Epithelial cell of esophagus (primary cell): ENCODE measurements at regions not wholly inside any gene's neighbourhood (a gene's known extent, or its start where the extent isn't known, plus 50 kb on each side); places are given as distances from the start of the nearest gene placed in this dataset.

Experiments used
- DNase-seq: peaks from one replicate; pipeline ENCODE4 v3.0.0; 2010; ENCODE audit warnings: low read depth
- H3K4me3 ChIP-seq: 2 replicates; pipeline ENCODE4 v1.5.1; 2011; ENCODE audit warnings: mild to moderate bottlenecking, low read length, control low read depth
- TF ChIP-seq, protein P1 (sequence below): IDR thresholded peaks from 2 replicates; pipeline ENCODE4 v1.5.1; 2011; ENCODE audit warnings: low read depth, mild to moderate bottlenecking, low read length, control low read depth, inconsistent platforms; ENCODE audit not compliant: insufficient read depth; ENCODE audit errors: missing control alignments

DNA sequence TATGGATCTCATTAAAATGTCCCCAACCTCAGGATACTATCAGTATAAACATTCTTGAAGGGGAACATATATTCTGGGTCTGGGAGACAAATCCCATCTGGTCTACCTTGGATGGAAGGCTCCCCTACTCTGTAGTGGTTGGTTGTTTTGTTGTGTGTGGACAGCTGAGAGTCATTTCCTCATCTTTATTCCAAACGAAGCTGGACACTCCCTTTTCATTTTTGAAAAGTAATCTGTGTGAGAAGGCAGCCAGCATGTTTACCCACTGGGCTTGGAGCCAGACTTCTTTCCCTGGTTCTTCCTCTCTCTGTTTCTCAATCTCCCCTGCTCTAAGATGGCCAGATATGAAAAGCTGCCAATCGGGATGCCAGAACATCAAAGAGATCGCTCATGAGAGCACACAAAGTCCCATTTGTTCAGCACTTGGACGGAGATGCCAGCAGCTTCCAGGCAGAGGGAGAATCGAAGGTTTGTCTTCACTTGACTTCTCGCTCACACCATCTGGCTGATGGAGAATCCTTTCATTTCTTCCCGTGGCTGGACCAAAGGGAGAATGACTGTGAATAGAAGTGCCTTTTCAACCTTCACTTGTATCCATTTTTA is 108.1 kb upstream of the AGR3 start:
- DNase-seq, result peak; percentile 95
- TF ChIP-seq, protein P1, sequence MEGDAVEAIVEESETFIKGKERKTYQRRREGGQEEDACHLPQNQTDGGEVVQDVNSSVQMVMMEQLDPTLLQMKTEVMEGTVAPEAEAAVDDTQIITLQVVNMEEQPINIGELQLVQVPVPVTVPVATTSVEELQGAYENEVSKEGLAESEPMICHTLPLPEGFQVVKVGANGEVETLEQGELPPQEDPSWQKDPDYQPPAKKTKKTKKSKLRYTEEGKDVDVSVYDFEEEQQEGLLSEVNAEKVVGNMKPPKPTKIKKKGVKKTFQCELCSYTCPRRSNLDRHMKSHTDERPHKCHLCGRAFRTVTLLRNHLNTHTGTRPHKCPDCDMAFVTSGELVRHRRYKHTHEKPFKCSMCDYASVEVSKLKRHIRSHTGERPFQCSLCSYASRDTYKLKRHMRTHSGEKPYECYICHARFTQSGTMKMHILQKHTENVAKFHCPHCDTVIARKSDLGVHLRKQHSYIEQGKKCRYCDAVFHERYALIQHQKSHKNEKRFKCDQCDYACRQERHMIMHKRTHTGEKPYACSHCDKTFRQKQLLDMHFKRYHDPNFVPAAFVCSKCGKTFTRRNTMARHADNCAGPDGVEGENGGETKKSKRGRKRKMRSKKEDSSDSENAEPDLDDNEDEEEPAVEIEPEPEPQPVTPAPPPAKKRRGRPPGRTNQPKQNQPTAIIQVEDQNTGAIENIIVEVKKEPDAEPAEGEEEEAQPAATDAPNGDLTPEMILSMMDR, result no peak
- H3K4me3 ChIP-seq, result no peak overlapping the region

DNA sequence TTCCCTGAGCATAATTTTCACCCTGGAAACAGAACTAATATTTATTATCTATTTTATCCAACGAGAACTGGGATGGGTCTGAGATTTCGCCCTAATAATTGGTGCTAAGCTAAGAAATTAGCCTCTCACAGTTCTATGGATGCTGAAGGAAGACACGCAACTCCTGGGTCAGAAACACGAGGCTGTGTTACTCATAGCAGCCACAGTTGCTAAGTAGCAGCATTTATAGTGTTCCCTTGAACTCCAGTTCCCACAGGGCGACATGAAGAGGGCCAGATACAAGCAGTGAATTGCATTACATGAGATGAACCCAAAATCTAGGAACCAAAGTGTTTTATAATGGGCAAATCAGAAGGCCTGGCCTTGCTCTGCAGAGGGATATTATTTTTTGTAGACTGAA is 109.8 kb upstream of the AGR3 start:
- TF ChIP-seq, protein P1, result no peak
- DNase-seq, result no peak
- no peak overlapping the region for H3K4me3 ChIP-seq

DNA sequence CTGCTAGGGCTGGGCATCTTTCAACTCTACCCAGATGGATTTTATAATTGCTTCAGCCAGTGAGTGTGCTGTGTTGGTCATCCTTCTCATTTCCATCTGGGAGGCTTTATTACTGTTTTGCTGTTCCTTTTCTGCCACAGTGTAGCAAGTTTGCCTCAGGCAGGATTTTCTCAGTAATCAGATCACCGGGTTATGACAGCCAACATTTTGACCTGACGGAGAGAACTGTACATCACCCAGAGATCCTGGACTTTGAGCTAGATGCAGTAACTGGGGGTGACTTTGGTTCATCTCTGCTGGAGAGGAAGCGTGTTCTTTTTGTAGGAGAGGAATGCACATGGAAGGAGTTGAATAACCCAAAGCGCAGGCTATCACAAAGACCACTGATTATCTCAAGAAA is 111.8 kb upstream of the AGR3 start:
- DNase-seq, result no peak
- TF ChIP-seq, protein P1, result no peak
- H3K4me3 ChIP-seq, result no peak overlapping the region

DNA sequence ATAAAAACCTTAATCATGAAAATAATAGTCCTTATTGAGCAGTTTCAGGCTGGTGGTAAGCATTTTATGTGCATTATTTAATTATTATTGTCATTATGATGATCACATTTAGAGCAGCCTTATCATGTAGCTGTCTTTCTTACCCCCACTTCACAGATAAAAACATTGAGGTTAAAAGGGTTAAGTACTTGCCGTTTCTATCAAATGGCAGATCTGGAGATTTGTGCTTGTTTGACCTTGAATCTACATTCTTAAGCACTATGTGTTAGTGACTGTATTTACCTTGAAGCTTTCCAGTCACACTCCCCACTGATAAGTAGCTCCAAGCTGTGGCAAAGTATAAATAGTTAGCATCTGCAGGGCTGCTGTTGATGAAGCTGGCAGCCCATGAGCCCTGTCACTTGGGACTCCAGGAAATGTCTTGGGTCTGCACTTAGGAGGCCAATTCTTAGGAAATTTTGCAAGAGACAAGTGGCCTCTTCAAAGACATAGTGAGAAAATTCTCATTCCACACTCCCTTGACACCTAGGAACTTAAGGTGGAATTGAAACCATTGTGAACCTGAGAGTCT is 116.8 kb upstream of the AGR3 start:
- H3K4me3 ChIP-seq, result no peak overlapping the region
- DNase-seq, result no peak
- TF ChIP-seq, protein P1, result no peak

DNA sequence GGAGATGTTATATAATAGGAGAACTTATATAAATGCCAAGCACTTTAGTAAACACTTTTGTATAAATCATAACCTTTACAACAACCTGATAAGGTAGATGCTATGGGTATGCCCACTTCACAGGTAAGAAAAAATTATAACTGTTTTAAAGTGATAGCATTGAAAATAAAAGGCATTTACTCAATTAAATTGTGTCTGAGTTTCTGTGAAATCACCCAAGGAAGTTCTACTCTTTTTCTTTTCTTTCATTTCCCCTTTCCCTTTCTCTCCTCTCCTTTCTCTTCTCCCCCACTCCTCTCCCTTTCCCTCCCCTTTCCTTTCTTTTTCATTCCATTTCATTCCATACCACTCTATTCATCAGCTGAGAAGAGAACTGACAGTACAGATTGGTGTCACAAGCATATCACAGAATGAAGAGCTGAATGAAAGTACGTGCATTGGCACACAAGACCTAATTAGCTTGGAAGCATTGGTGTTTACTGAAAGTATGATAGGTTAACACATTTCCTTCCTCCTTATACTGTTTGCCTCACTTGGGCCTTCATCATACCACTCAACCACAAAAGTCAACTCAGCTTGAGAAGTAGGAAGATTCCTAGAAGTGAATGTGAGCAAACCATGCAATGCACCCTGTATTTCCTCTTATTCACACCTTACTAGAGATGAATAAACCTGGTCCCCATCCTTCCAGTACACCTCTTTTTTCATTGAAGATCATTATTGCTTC is 117.9 kb upstream of the AGR3 start:
- TF ChIP-seq, protein P1, result no peak
- DNase-seq, result no peak

DNA sequence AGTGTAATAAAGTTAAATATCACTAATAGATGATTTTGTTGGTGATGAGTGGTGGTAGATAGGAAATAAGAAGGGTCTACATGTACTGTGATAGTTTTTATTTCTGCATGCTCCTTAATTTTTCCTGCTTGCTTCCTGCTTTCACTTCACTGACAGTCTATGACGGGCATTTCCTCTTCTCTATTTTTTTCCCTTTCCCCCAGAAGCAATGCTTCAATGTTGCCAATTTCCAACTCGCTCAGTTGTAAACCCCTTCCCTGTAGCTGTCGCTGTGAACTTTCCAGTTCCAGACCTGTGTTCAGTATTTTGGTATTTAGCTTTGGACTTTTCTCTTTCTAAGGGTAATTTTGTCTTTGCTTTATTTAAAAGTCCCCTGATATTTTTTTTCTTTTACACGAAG is 123.5 kb upstream of the AGR3 start:
- TF ChIP-seq, protein P1, result no peak
- DNase-seq, result no peak
- no peak overlapping the region for H3K4me3 ChIP-seq

More for the DNA sequence above, 117.9 kb upstream of the AGR3 start:
- no peak overlapping the region for H3K4me3 ChIP-seq
